ENCODE measurements at regions not wholly inside any gene's neighbourhood (a gene's known extent, or its start where the extent isn't known, plus 50 kb on each side); places are given as distances from the start of the nearest gene placed in this dataset.

DNA sequence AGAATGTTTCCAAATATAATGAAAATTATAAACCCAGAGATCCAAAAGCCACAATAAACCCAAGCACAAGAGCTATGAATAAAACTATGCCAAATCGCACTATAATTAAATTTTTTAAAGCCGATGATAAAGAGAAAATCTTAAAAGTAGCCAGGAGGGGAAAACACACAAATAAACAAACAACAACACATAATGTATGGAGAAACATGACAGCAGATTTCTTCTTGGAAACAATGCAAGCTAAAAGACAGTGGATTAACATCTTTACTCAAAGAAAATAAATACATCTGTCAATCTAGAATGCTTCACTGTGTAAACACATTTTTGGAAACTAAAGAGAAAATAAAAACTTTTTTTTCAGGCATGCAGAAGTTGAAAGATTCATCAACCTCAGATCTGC lies 53.0 kb upstream of the SMOX start:
- DNase-seq = no peak

DNA sequence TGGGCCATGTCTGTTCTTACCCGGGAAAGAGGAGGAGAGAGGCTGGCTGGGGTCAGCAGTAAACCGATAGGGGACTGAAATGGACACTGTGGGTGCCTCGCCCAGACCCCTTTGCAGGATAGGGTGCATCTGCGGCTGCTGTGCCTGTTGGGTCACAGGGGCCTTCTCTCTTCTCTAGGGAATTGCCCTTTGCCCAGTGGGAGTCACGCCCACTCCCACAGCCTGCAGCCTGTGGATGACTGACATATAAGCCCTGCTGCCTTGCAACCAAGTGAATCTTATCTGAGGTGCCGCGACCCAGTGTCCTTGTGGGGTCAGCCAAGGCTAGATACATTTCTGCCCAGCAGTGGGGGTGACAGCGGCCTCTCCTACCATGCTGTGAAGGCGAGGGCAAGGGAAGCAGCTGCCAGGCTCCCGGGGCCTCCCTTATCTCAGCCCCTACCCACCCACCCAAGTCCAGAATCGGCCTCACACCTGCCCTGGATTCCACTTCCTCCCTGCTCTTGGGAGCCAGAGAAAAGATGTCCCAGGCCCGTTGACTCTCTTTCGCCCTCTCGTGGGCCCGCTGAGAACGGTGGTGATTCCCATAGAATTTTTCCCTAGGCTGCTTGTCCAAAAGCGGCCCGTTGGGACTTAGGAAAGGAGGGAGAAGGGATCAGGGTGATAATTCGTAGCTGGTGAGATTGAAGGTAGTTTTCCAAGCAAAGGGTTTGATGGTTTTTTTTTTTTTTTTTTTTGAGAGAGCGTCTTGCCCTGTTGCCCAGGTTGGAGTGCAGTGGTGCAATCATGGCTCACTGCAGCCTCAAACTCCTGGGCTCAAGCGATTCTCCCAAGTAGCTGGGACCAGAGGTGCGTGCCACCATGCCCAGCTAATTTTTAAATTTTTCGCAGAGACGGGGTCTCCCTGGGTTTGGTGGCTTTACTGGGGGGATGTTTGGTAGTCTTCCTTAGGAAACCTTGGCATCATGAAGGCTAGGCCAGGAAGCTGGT lies 56.8 kb upstream of the SMOX start:
- peak; percentile 41 for DNase-seq

DNA sequence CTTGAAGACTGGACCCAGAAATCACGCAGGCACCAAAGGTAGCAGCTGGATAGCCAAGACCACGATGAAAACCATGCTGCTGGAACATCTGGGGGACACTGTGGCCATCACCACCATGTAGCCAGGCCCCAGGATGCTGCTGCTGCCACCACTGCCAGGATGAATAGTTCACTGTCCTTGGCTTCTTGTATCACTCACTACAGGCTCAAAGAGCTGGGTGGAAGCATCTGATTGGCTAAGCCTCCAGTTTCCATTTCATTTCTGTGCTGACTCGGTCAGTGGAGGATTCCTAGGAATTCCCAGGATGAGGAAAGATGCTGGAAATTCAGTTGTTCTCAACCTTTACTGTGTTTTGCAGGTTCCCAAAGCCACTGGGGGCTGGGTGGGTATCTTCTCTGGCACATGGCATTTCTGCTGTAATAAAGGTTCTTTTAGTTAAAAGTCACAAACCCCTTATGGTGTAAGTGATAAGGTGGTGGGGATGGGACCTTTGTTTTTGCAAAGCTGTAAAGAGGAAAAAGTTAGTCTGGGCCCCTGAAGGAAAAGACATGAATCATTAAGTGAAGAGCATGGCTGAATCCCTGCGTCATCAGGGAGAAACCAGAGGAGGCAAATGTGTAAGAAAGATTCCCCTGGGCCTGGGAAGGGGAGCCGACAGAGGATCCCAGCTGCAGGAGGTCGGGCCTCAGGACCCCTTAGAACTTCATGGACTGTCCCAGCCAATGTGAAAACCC lies 57.7 kb upstream of the SMOX start:
- peak; percentile 57 for DNase-seq

DNA sequence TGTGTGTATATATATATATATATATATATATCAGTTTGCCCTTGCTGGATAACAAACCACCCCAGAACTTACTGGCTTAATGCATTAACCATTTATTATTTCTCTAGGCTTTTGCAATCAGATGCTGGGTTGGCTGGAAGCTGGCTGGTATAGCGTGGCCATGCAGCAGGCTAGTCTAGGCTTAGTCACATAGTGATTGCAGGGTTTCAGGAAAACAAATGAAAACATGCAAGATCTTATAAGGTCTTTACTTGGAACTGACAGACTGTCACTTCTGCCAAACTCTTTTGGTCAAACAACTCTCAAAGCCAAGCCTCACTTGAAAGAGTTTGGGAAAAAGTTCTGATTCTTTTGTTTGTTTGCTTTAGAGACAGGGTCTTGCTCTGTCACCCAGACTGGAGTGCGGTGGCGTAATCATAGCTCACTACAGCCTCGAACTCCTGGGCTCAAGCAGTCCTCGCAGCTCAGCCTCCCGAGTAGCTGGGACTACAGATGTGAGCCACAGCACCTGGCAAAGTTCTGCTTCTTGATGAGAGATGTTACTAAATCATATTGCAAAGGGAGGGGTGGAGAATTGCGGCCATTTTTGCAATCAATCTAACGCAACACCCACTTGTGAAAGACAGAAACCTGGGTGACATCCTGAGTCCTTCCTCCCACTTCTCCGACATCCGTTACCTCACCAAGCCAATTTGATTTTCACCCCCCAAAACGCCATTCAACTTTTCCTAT lies 58.7 kb upstream of the SMOX start:
- DNase-seq = no peak

DNA sequence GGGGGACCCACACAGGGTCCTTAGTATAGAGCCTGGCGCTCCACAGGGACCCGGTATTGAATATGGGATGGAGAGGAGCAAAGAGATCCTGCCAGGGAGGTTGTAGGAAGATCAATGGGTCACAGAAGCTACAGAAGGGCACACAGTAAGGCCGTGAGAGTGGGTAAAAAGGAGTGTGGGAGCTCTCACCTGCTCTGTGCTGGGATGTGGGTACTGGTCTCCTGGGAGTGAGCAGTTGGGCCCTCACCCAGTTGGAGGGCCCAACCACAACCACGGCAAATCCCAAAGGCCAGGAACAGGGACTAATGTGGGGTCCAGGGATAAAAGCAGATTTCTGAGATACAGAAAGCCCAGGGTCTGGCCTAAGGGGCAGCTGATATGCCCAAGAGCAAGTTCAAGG lies 59.9 kb upstream of the SMOX start:
- no peak for DNase-seq

DNA sequence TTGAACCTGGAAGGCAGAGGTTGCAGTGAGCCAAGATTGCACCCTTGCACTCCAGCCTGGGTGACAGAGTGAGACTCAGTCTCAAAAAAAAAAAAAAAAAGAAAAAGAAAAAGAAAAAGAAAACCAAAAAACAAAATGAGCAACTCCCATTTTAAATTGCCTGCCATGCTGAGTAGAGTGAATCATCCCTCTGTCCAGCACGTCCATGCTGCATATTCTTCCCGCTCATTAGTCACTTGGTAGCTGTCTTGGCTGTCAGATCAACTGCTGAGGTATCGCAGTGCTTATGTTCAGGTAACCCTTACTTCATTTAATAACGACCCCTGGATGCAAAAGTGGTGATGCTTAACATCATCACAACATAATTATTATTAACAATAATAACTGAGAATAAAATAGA lies 60.7 kb upstream of the SMOX start:
- peak; percentile 49 for DNase-seq

DNA sequence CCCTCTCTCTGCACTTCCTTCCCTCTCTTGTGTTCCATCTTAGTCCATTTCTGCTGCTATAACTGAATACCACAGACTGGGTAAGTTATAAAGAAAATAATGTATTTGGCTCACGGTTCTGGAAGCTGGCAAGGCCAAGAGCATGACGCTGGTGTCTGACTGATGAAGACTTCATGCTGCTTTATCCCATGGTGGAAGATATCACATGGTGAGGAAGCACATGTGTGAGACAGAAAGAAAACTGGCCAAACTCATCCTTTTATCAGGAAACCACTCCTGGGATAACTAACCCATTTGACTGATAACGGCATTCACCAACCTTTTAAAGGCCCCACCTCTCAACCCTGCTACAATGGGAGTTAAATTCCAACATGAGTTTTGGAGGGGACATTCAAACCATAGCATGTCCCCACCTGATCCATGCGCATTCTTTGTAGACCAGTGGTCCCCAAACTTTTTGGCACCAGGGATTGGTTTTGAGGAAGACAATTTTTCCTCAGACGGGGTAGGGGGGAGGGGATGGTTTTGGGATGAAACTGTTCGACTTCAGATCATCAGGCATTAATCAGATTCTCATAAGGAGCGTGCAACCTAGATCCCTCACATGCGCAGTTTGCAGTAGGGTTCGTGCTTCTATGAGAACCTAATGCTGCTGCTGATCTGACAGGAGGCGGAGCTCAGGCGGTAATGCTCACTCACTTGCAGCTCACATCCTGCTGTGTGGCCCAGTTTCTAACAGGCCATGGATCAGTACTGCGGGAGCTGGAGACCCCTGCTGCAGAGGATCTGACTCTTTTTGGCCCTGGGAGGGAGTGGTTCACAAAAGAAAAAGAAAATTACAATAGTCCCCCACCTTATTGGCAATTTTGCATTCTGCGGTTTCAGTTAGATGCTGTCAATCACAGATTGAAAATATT lies 61.6 kb upstream of the SMOX start:
- DNase-seq = no peak

DNA sequence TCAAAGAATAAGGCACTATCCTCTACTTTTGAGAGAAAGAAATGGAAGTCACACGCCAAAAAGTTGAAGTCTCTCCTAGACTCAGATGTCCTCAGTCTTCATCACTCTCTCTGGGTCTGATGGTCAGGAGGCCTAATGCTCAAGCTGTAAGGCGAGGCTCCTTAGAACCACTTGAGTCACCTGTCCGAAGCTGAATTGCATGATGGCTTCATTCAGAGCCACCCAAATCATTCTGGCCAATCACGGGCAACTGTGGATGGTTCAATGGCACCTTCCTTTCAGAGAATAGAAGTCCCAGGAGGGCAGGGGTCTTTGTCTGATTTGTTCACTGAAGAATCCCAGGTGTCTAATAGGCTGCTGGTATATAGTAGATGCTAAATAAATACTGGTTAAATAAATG lies 63.9 kb upstream of the SMOX start:
- no peak for DNase-seq

DNA sequence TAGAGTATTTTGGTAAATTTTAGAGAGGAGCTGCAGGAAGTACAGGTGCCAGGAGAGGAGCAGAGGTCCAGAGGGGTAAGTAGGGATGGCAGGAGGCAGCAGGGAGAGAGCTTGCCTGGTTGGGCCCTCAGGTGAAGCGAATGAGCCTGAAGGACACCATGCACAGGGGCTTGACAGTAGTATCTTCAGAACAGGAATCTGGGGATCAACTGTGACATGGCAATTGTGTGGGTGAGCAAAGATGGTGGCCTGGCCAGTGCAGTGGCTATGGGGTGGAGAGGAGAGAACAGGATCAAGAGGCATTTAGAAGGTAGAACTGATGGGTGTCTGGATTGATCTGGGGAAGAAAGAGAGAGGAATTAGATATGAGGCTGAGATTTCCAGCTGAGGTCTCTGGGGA lies 64.5 kb upstream of the SMOX start:
- no peak for DNase-seq

DNA sequence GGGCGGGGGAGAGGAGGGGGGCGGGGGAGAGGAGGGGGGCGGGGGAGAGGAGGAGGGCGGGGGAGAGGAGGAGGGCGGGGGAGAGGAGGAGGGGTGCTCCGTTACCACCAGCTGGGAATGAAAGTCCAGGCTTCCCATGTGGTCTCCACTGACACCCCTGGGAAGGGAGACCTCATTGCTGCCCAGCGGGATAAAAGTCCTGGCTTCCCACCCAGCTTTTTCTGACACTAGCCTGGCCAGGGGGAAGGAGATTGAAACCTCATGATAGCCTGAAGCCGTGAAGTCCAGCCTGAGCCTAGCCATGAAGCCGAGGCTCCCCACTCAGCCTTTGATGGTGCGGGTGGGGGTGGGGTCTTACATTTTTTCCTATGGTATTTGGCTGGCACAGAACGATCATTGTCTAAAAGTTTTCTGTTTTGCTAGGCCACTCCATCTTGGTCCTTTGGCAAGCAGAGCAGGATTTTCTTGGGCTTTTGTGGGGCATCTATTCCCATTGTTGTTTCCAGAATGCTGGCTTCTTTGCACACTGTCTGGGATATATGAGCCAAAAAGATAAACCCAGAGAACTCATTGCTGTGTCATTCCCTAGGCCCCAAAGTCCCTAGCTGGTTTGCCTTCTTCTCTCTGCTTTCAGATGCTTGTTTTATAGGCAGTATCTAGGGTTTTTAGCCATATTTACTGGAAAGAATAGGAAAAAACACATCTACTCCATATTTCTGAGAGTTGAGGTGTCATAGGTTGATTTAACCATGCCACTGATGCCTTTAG lies 65.3 kb upstream of the SMOX start:
- no peak for DNase-seq

DNA sequence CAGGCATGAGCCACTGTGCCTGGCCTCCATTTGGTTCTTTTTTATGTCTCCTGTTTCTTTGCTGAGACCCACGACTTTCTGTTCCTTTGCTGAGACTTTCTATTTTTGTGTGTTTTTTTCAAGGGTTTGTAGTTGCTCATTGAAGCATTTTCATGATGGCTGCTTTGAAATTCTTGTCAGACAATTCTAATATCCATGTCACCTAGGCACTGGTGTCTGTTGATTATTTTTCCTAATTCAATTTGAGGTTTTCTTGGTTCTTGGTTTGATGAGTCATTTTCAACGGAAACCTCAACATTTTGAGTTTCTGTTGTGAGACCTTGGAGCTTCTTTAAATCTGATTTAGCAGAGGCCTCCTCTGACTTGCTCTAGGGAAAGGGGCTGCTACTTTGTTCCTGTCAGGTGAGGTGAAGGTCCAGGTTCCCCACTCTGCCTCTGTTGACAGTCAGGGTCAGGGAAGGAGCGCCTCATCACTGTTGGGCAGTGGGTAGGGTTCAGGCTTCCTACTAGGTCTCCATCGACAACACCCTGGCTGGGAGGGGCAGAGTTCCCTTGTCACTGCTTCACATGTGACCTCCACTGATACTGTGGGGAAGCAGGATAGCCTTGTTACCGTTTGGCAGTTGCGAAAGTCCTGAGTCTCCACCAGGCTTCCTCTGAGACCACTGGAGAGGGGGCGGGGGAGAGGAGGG lies 66.1 kb upstream of the SMOX start:
- peak; percentile 74 for DNase-seq

DNA sequence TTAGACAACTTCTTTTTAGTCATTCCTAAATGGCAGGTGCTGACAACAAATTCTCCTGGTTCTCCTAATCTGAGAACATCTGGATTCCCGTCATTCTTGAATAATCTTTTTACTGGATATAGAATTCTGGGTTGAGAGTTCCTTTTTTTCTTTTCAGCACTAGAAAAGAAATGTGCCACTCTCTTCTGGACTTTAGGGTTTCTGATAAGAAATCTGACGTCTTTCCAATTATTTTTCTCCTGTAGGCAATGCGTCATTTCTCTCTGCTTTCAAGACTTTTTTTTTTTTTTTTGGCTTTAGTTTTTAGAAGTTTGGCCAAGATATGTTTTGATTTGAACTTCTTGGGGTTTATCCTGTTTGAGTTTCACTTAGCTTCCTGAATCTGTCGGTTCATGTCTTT lies 66.1 kb upstream of the RNF24 start:
- DNase-seq = peak; percentile 47

DNA sequence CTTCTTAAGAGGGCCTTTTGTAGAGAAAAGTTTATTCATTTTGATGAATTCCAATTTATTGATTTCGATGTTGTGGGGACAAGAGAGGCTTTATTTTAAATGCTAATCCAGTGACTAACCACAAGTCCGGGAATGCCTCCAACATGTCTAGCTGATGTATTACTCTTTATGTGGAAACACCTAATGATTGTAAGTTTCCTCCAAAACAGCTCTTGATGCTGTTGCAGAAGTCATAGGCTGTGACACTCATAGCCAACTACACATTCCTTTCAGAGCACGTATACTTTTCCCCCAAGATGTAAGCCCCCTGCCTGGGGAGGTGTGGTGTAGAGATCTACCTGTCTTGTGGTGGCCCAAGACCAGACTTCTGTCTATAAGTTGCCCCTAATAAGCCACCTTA lies 61.3 kb upstream of the RNF24 start:
- peak; percentile 95 for DNase-seq

DNA sequence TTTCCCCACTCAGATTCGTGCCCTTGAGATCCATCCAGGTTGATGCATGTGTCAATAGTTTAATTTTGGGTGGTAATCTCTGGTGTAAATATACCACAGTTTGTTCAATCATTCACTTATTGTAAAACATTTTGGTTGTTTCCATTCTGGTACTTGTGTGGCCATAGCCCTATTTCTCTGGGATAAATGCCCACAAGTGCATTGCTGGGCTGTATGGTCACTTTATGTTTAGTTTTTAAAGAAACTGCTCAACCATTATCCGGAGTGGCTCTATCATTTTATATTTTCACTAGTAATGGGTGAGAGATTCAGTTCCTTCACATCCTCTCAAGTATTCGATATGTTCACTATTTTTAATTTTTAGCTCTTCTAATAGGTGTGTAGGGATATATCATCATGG lies 60.7 kb upstream of the RNF24 start:
- no peak for DNase-seq

DNA sequence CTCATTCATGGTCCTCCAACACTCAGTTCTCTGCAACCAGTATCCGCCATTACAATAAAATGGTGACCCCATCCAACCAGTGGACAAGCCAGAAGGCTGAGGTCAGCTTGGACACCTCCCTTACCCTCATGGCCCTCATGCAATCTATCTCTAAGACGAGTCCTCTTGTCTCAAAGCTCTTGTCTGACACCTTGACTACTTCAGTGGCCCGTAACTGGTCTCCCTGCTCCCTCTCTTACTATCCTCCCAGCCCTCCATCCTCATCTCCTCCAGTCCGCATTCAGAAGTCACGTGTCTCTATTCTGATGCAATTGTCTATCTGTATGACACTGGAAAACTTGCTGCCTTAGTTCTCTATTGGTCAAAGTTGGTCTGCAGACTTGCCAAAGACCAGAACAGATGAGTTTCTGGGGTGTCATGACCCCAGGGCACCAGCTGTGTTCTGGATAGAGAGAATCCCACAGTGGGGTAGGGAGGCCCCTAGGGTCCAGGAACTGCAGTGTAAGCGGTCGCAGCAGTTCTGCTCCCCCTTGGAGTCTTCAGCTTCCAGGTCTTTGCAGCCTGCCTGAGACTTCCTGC lies 59.6 kb upstream of the RNF24 start:
- DNase-seq = no peak

DNA sequence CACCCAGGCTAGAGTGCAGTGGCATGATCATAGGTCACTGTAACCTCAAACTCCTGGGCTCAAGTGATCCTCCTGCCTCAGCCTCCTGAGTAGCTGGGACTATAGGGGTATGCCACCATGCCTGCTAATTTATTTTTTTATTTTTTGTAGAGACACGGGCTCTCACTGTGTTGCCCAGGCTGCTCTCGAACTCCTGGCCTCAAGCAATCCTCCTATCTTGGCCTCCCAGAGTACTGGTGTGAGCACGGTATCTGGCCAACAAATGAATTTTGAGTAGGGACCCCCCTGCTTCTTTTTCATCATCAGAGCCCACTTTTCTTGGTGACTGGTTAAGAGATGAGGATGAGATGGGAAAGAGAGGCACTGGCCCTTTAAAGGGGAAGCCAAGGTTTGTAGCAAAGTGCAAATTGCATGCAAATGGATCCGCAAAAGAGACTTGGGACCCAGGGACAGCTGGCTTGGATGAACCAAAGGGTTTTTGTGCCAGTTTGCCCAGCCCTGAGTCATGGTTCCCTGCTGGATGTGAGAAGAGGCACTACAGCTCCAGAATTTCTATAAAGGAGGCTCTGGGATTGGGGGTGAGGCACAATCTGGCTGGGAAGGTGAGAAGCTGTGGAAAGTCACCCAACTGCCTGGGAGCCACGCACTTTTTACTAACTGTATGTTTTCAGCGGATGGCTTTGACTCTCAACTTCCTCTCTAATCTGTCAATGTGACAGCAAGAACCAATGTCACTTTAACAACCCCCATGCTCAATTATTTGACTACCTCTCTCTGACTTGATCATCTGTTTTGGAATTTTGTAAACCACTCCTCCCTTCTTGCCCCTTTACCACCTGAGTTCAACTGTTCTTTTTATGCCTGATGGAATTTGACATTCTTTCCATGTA lies 58.7 kb upstream of the RNF24 start:
- no peak for DNase-seq

DNA sequence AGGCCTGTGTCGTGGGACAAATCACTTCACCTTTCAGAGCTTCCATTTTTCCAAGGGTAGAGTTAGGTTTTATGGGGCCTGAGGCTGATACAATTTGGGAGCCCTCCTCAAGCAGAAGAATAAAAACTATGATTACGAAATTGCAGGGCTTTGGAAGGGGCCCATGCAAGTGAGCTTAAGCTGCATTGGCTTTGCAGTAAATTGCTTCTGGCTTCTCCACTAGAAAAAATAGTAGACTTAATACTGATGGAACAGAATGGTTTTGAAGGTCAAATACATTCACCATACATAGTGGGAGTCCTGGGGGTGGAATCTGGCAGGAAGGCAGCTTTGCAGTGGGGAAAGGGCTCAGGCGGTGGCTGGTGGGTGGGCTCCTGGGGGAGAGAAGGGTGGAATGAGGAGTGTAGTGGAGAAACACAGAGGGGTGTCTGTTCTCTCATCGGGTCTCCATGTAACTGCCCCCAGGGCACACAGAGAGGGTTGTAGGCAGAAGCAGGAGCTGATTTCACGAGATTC lies 55.9 kb upstream of the RNF24 start:
- no peak for DNase-seq

DNA sequence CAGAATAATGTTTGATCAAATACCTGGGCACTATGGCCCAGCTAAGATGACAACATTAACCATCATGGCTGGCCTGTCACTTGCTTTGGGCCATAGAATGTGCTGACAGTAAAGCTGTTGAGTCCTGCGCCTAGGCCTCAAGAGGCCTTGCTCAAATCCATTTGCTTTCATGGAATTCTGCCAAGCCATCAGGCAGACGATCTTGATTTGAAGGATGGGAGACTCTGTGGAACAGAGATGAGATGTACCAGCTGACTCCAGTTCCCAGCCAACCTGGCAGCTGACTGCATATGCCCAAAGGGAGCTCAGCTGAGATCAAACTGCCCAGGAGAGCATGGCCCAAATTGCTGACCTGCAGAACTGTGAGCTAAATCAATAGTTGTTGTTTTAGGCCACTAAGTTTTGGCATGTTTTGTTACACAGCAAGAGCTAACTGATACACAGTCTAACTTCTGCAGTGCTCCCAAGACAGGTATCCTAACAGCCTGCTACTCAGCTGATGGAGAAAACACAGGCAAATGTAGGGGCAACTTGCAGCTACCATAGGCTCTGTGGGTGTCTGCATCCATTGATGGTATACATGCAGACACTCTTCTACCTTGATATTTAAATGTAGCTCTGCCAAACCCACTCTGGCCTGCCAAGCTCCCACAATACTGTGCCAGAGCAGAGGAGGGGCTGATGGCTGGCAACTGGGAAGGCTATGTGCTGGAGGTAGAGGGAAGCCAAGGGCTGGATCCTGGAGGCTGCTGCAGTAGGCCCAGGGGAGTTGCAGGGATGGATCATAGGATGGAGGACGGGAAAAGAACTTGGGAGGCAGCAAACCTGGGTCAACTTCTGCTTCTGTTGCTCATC lies 55.2 kb upstream of the RNF24 start:
- DNase-seq = no peak

Measured in HCEC 1CT (cell line).